ENCODE measurements at regions not wholly inside any gene's neighbourhood (a gene's known extent, or its start where the extent isn't known, plus 50 kb on each side); places are given as distances from the start of the nearest gene placed in this dataset.

DNA sequence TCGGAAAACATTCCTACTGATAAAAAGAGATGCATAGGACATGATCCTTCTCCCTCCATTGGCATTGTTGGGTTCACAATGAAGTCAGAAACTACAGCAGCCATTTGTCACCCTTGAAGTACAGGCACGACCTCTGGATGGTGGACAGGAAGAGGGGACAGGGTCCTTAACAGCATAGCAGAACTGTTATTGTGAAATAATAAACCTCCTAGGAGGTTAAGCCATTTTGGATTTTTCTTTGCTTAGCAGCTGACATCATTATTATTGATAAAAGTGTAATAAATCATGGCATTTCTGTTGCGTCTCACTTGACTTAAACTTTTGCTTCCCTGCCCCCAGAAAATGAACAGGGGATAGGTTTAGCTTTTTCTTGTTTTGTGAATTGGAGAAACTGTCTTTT is 134.3 kb upstream of the SASH1 start:
- ATAC-seq (ENCODE audit: poor library complexity), result no peak
- Histone ChIP-seq H3K27ac (ENCODE audit: low read depth in 1 of 2, low read length in 2 of 2) (no peak overlapping the region), H3K4me1 (ENCODE audit: insufficient read depth, low read length) (peaks cover 18% of the 10 kb centered on the region), H3K4me3 (ENCODE audit: low read length) (no peak overlapping the region), H3K9me3 (ENCODE audit: control insufficient read depth in 1 of 2, insufficient read depth in 1 of 2, low read length in 2 of 2) (peaks cover 0 to 5% of the 10 kb centered on the region in 2 experiments), H3K27me3 (ENCODE audit: control insufficient read depth in 1 of 2, insufficient read depth in 2 of 2, low read length in 2 of 2) (peaks cover 43 to 46% of the 10 kb centered on the region in 2 experiments), H3K36me3 (ENCODE audit: insufficient read depth, low read length) (no peaks in the 10 kb centered on the region)
- H3K9me3 Mint-ChIP-seq, result no peaks in the 10 kb centered on the region
- no peak for DNase-seq
- ChIA-PET CTCF (no interaction called here), POLR2A (no interaction called here)
- H3K27ac Mint-ChIP-seq, result no peak overlapping the region
- H3K4me3 Mint-ChIP-seq, result no peak overlapping the region
- H3K36me3 Mint-ChIP-seq (ENCODE audit: low read depth), result no peaks in the 10 kb centered on the region
- TF ChIP-seq, protein P1, sequence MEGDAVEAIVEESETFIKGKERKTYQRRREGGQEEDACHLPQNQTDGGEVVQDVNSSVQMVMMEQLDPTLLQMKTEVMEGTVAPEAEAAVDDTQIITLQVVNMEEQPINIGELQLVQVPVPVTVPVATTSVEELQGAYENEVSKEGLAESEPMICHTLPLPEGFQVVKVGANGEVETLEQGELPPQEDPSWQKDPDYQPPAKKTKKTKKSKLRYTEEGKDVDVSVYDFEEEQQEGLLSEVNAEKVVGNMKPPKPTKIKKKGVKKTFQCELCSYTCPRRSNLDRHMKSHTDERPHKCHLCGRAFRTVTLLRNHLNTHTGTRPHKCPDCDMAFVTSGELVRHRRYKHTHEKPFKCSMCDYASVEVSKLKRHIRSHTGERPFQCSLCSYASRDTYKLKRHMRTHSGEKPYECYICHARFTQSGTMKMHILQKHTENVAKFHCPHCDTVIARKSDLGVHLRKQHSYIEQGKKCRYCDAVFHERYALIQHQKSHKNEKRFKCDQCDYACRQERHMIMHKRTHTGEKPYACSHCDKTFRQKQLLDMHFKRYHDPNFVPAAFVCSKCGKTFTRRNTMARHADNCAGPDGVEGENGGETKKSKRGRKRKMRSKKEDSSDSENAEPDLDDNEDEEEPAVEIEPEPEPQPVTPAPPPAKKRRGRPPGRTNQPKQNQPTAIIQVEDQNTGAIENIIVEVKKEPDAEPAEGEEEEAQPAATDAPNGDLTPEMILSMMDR (IDR thresholded peaks at IDR 0.05), result no peak
- intact Hi-C loops (cut with DNase I, micrococcal nuclease), result no loop called here
- peaks cover 25% of the 10 kb centered on the region for H3K4me1 Mint-ChIP-seq (ENCODE audit: low read depth)
- peaks cover 87% of the 10 kb centered on the region for H3K27me3 Mint-ChIP-seq

DNA sequence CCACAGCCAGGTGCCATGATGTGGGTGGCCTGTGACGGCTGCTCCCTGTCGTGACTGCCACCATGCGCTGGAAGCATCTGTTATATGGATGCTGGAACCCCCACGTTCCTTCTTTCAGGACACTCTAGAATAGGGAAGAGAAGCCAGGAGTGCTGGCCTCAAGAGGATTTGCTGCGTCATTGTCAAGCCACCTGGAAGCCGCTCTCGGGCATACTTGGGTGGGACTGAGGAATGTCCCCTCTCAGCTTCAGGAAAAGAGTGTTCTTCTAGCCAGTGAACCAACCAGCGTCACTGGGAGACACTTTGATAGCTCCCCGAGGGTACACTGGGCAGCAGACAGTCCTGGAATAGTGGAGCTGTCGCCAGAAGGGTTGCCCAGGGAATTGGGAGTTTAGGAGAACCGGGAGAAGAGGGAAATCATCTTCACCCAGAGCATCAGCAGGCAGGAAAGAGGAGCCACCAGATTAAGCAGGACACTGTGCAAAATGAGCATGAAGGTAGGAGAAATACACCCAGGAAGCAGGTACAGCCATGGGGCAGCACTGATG is 130.8 kb upstream of the SASH1 start:
- no peaks in the 10 kb centered on the region for H3K36me3 ChIP-seq (ENCODE audit: insufficient read depth, low read length)
- Mint-ChIP-seq H3K27ac (no peak overlapping the region), H3K4me1 (ENCODE audit: low read depth) (no peaks in the 10 kb centered on the region), H3K36me3 (ENCODE audit: low read depth) (no peaks in the 10 kb centered on the region), H3K4me3 (no peak overlapping the region), H3K27me3 (peaks cover 90% of the 10 kb centered on the region), H3K9me3 (no peaks in the 10 kb centered on the region)
- CTCF ChIA-PET, result interaction anchor here (0.6 kb wide), 1 partner anchor 291 kb away, joined by 3 read pairs; no protein-coding TSS in a partner anchor
- POLR2A ChIA-PET, result no interaction called here
- peaks cover 42 to 52% of the 10 kb centered on the region in 2 experiments for H3K27me3 ChIP-seq (ENCODE audit: control insufficient read depth in 1 of 2, insufficient read depth in 2 of 2, low read length in 2 of 2)
- DNase-seq, result no peak
- ATAC-seq (ENCODE audit: poor library complexity), result no peak
- TF ChIP-seq, protein P1 (IDR thresholded peaks at IDR 0.05), result no peak
- no peak overlapping the region for H3K4me3 ChIP-seq (ENCODE audit: low read length)
- H3K27ac ChIP-seq (ENCODE audit: low read depth in 1 of 2, low read length in 2 of 2), result no peak overlapping the region
- peaks cover 0 to 5% of the 10 kb centered on the region in 2 experiments for H3K9me3 ChIP-seq (ENCODE audit: control insufficient read depth in 1 of 2, insufficient read depth in 1 of 2, low read length in 2 of 2)
- H3K4me1 ChIP-seq (ENCODE audit: insufficient read depth, low read length), result no peaks in the 10 kb centered on the region
- intact Hi-C loops (cut with DNase I, micrococcal nuclease), result no loop called here

DNA sequence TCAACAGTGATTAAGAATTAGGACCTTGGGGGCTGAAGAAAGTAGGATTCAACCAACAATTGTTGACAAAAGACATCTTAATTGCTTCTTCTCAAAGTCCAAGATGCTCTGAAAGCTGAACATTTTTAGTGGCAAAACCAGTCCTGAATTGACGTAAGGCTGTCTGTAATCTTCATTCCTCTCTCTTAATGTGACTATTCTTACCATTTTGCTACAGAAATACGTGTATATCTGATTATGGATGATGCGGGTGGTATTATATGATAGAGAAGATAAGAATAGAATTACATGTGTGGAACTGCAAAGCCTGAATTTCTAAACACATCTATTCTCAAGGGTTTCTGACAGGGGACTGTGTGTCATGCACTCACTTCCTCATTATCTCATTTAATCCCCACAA is 130.3 kb upstream of the SASH1 start:
- CTCF ChIA-PET, result no interaction called here
- peaks cover 90% of the 10 kb centered on the region for H3K27me3 Mint-ChIP-seq
- H3K9me3 Mint-ChIP-seq, result no peaks in the 10 kb centered on the region
- intact Hi-C loops (cut with DNase I, micrococcal nuclease), result no loop called here
- Histone ChIP-seq H3K27ac (ENCODE audit: low read depth in 1 of 2, low read length in 2 of 2) (no peak overlapping the region), H3K4me3 (ENCODE audit: low read length) (no peak overlapping the region), H3K36me3 (ENCODE audit: insufficient read depth, low read length) (no peaks in the 10 kb centered on the region), H3K27me3 (ENCODE audit: control insufficient read depth in 1 of 2, insufficient read depth in 2 of 2, low read length in 2 of 2) (peaks cover 40 to 50% of the 10 kb centered on the region in 2 experiments), H3K4me1 (ENCODE audit: insufficient read depth, low read length) (no peaks in the 10 kb centered on the region), H3K9me3 (ENCODE audit: control insufficient read depth in 1 of 2, insufficient read depth in 1 of 2, low read length in 2 of 2) (peaks cover 0 to 5% of the 10 kb centered on the region in 2 experiments)
- DNase-seq (no peak), ATAC-seq (ENCODE audit: poor library complexity) (no peak)
- H3K36me3 Mint-ChIP-seq (ENCODE audit: low read depth), result no peaks in the 10 kb centered on the region
- POLR2A ChIA-PET, result no interaction called here
- no peak overlapping the region for H3K27ac Mint-ChIP-seq
- H3K4me1 Mint-ChIP-seq (ENCODE audit: low read depth), result no peaks in the 10 kb centered on the region
- H3K4me3 Mint-ChIP-seq, result no peak overlapping the region
- TF ChIP-seq, protein P1 (IDR thresholded peaks at IDR 0.05), result no peak

All from CD4-positive, alpha-beta T cell (primary cell).